GM21576 (cell line): ENCODE measurements at regions not wholly inside any gene's neighbourhood (a gene's known extent, or its start where the extent isn't known, plus 50 kb on each side); places are given as distances from the start of the nearest gene placed in this dataset.
"Not testable (repeated sequence)": the region's sequence is repeated elsewhere in the genome, so short reads cannot be mapped to it uniquely, and the experiment has no call there.

Source experiments
- ATAC-seq: cut with Tn5 transposase; IDR thresholded peaks from one replicate; pipeline ENCODE4 v1.9.1; 2021; ENCODE audit warnings: mild to moderate bottlenecking, moderate library complexity; ENCODE audit not compliant: unreplicated experiment

- no peak for ATAC-seq
Observed at GRCh38 chr2:51880153-51880552, 848.2 kb upstream of the NRXN1 start.

GRCh38 chr2:51866361-51866760, 834.4 kb upstream of the NRXN1 start:
- no peak for ATAC-seq

GRCh38 chr2:51859260-51859659, 827.3 kb upstream of the NRXN1 start:
- no peak for ATAC-seq

- ATAC-seq: no peak
Observed at GRCh38 chr2:51855683-51856082, 823.8 kb upstream of the NRXN1 start.

- no peak for ATAC-seq
Observed at GRCh38 chr2:51846796-51847195, 814.9 kb upstream of the NRXN1 start.

- no peak for ATAC-seq
Observed at GRCh38 chr2:51846018-51846417, 814.1 kb upstream of the NRXN1 start.

GRCh38 chr2:51844596-51844995, 812.7 kb upstream of the NRXN1 start:
- no peak for ATAC-seq

- ATAC-seq: no peak
Observed at GRCh38 chr2:51829477-51829876, 797.5 kb upstream of the NRXN1 start.

GRCh38 chr2:51825823-51826222, 793.9 kb upstream of the NRXN1 start:
- ATAC-seq: no peak

- no peak for ATAC-seq
Observed at GRCh38 chr2:51813247-51813646, 781.3 kb upstream of the NRXN1 start.

GRCh38 chr2:51812138-51812866, 780.4 kb upstream of the NRXN1 start:
- no peak for ATAC-seq

- ATAC-seq: no peak
Observed at GRCh38 chr2:51810197-51810596, 778.3 kb upstream of the NRXN1 start.

- ATAC-seq: no peak
Observed at GRCh38 chr2:51807229-51807628, 775.3 kb upstream of the NRXN1 start.

- ATAC-seq: no peak
Observed at GRCh38 chr2:51795248-51795888, 763.4 kb upstream of the NRXN1 start.

GRCh38 chr2:51791496-51791895, 759.6 kb upstream of the NRXN1 start:
- no peak for ATAC-seq

GRCh38 chr2:51790854-51791253, 758.9 kb upstream of the NRXN1 start:
- ATAC-seq: no peak

- ATAC-seq: no peak
Observed at GRCh38 chr2:51789918-51790317, 758.0 kb upstream of the NRXN1 start.

GRCh38 chr2:51782921-51783765, 751.2 kb upstream of the NRXN1 start:
- ATAC-seq: no peak

- no peak for ATAC-seq
Observed at GRCh38 chr2:51781691-51782090, 749.8 kb upstream of the NRXN1 start.

GRCh38 chr2:51780353-51780752, 748.4 kb upstream of the NRXN1 start:
- no peak for ATAC-seq

- ATAC-seq: not testable (repeated sequence)
Observed at GRCh38 chr2:51779723-51780122, 747.8 kb upstream of the NRXN1 start.

- ATAC-seq: no peak
Observed at GRCh38 chr2:51778806-51779205, 746.9 kb upstream of the NRXN1 start.
